ENCODE measurements at regions not wholly inside any gene's neighbourhood (a gene's known extent, or its start where the extent isn't known, plus 50 kb on each side); places are given as distances from the start of the nearest gene placed in this dataset.

DNA sequence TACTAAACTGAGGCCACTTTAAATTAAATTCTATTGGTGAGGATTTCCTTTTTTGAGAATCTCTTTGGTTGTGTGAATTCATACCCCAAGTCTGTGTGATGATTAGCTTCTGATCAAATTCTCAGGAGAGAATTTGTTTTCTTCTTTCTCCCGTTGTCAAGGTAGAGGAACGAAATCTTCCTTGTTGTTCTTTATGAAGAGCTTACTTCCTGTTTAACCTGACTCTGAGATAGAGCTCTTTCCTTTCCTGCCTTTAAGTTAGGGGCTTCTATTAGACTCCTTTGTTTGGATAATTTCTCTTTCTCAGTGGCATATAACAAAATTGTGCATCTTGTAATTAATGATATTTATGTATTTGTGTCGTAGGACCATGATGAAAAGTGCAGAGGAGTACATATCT is 572.1 kb downstream of the REEP3 start:
- Histone ChIP-seq H2AFZ (ENCODE audit: low read length) (no peak overlapping the region), H3K79me2 (ENCODE audit: insufficient read depth, low read length) (no peaks in the 10 kb centered on the region), H3K27ac (ENCODE audit: extremely low read length, insufficient read depth, low read length) (no peak overlapping the region), H3K4me2 (ENCODE audit: low read depth, low read length) (no peak overlapping the region), H3K9me3 (ENCODE audit: low read length) (no peaks in the 10 kb centered on the region), H3K9ac (ENCODE audit: insufficient read depth, low read depth, low read length) (no peak overlapping the region), H3K27me3 (ENCODE audit: control insufficient read depth in 1 of 2, insufficient read depth in 2 of 2, low read length in 2 of 2) (no peaks in the 10 kb centered on the region), H3K4me3 (replicated peaks in 1 of 3; ENCODE audit: insufficient read depth in 1 of 3, low read depth in 2 of 3, low read length in 3 of 3) (no peak overlapping the region), H3K36me3 (replicated peaks in 1 of 2; ENCODE audit: control insufficient read depth in 1 of 2, insufficient read depth in 2 of 2, low read length in 2 of 2) (no peaks in the 10 kb centered on the region), H3K4me1 (ENCODE audit: insufficient read depth, low read length) (no peaks in the 10 kb centered on the region), H4K20me1 (ENCODE audit: insufficient read depth, low read length) (no peaks in the 10 kb centered on the region)
- ChIA-PET POLR2A (no interaction called here), CTCF (ENCODE audit: low intra/inter-chr PET ratio, low total read pairs) (no interaction called here)
- ATAC-seq (no peak), FAIRE-seq (no peak), DNase-seq (ENCODE audit: low spot score) (no peak)
- no peak for TF ChIP-seq FOXP1 (IDR thresholded peaks at IDR 0.05)
- no peak for TF ChIP-seq FOXP1 (CRISPR knock-in tag; IDR thresholded peaks at IDR 0.05)
- TF ChIP-seq, protein P1, sequence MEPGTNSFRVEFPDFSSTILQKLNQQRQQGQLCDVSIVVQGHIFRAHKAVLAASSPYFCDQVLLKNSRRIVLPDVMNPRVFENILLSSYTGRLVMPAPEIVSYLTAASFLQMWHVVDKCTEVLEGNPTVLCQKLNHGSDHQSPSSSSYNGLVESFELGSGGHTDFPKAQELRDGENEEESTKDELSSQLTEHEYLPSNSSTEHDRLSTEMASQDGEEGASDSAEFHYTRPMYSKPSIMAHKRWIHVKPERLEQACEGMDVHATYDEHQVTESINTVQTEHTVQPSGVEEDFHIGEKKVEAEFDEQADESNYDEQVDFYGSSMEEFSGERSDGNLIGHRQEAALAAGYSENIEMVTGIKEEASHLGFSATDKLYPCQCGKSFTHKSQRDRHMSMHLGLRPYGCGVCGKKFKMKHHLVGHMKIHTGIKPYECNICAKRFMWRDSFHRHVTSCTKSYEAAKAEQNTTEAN (CRISPR knock-in tag; conservative IDR thresholded peaks at IDR 0.05) = no peak
- TF ChIP-seq XBP1 (CRISPR knock-in tag; IDR thresholded peaks at IDR 0.05) = no peak
- TF ChIP-seq ZSCAN12 (CRISPR knock-in tag; IDR thresholded peaks at IDR 0.05) = no peak
- TF ChIP-seq MTA1 (CRISPR knock-in tag; IDR thresholded peaks at IDR 0.05; ENCODE audit: borderline replicate concordance) = no peak
- TF ChIP-seq TP53 (CRISPR knock-in tag; conservative IDR thresholded peaks at IDR 0.05) = no peak
- WGBS (ENCODE audit: low lambda C conversion rate) = 1% methylated on average over 3 of the region's 3 CpGs
- in situ Hi-C loops (cut with HindIII; ENCODE audit: extremely low pct_ligation_motif_present, low pct_unique_long_range_greater_than_20kb) (no loop called here), intact Hi-C loops (cut with micrococcal nuclease; ENCODE audit: unreplicated experiment) (no loop called here)
- BruUV-seq (replicated peaks) = no TSS peak

DNA sequence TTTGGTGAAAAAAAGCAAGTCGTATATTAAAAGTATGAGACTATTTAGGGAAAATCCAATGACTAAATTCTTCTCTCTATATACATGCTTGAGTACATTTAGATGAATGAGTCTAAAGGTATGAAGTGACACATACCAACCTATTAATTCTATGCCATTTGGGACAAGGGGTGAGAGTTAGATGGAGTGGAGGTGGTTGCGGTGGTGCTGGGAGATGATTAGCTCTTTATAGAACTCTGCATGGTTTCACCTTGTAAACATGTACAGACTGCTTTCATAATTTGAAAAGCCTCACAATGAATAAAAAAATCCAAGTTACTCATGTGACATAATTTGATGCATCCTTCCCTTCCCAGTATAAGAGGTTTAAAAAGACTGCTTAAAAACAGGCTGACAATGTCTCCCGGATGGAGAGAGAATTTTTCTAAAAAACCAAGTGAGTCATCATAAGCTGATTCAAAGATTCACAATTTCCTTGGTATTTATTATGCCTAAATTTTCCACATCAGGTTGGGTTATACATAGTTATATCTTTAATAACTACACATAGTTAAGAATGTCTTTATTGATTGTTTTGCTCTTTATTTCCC is 572.8 kb downstream of the REEP3 start:
- H2AFZ ChIP-seq (ENCODE audit: low read length) = no peak overlapping the region
- H3K27ac ChIP-seq (ENCODE audit: extremely low read length, insufficient read depth, low read length) = no peak overlapping the region
- in situ Hi-C loops (cut with HindIII; ENCODE audit: extremely low pct_ligation_motif_present, low pct_unique_long_range_greater_than_20kb) (no loop called here), intact Hi-C loops (cut with micrococcal nuclease; ENCODE audit: unreplicated experiment) (no loop called here)
- 28% methylated on average over 3 of the region's 3 CpGs for WGBS (ENCODE audit: low lambda C conversion rate)
- no peaks in the 10 kb centered on the region for H4K20me1 ChIP-seq (ENCODE audit: insufficient read depth, low read length)
- H3K79me2 ChIP-seq (ENCODE audit: insufficient read depth, low read length) = no peaks in the 10 kb centered on the region
- H3K4me3 ChIP-seq (replicated peaks in 1 of 3; ENCODE audit: insufficient read depth in 1 of 3, low read depth in 2 of 3, low read length in 3 of 3) = no peak overlapping the region
- FAIRE-seq (no peak), DNase-seq (ENCODE audit: low spot score) (no peak), ATAC-seq (no peak)
- ChIA-PET CTCF (ENCODE audit: low intra/inter-chr PET ratio, low total read pairs) (no interaction called here), POLR2A (no interaction called here)
- no peaks in the 10 kb centered on the region for H3K36me3 ChIP-seq (replicated peaks in 1 of 2; ENCODE audit: control insufficient read depth in 1 of 2, insufficient read depth in 2 of 2, low read length in 2 of 2)
- no peak overlapping the region for H3K4me2 ChIP-seq (ENCODE audit: low read depth, low read length)
- no peaks in the 10 kb centered on the region for H3K27me3 ChIP-seq (ENCODE audit: control insufficient read depth in 1 of 2, insufficient read depth in 2 of 2, low read length in 2 of 2)
- BruUV-seq (replicated peaks) = no TSS peak
- H3K9ac ChIP-seq (ENCODE audit: insufficient read depth, low read depth, low read length) = no peak overlapping the region
- H3K9me3 ChIP-seq (ENCODE audit: low read length) = no peaks in the 10 kb centered on the region
- H3K4me1 ChIP-seq (ENCODE audit: insufficient read depth, low read length) = no peaks in the 10 kb centered on the region
- no peak for TF ChIP-seq ESRRA (CRISPR knock-in tag; IDR thresholded peaks at IDR 0.05; ENCODE audit: low read depth)
- TF ChIP-seq ZNF850 (CRISPR knock-in tag; conservative IDR thresholded peaks at IDR 0.05) = no peak
- no peak for TF ChIP-seq ZNF180 (CRISPR knock-in tag; IDR thresholded peaks at IDR 0.05; ENCODE audit: borderline replicate concordance, low read depth)
- TF ChIP-seq ZNF451 (CRISPR knock-in tag; IDR thresholded peaks at IDR 0.05) = no peak
- TF ChIP-seq, protein P2, sequence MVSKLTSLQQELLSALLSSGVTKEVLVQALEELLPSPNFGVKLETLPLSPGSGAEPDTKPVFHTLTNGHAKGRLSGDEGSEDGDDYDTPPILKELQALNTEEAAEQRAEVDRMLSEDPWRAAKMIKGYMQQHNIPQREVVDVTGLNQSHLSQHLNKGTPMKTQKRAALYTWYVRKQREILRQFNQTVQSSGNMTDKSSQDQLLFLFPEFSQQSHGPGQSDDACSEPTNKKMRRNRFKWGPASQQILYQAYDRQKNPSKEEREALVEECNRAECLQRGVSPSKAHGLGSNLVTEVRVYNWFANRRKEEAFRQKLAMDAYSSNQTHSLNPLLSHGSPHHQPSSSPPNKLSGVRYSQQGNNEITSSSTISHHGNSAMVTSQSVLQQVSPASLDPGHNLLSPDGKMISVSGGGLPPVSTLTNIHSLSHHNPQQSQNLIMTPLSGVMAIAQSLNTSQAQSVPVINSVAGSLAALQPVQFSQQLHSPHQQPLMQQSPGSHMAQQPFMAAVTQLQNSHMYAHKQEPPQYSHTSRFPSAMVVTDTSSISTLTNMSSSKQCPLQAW (CRISPR knock-in tag; IDR thresholded peaks at IDR 0.05) = no peak
- TF ChIP-seq, protein P3, sequence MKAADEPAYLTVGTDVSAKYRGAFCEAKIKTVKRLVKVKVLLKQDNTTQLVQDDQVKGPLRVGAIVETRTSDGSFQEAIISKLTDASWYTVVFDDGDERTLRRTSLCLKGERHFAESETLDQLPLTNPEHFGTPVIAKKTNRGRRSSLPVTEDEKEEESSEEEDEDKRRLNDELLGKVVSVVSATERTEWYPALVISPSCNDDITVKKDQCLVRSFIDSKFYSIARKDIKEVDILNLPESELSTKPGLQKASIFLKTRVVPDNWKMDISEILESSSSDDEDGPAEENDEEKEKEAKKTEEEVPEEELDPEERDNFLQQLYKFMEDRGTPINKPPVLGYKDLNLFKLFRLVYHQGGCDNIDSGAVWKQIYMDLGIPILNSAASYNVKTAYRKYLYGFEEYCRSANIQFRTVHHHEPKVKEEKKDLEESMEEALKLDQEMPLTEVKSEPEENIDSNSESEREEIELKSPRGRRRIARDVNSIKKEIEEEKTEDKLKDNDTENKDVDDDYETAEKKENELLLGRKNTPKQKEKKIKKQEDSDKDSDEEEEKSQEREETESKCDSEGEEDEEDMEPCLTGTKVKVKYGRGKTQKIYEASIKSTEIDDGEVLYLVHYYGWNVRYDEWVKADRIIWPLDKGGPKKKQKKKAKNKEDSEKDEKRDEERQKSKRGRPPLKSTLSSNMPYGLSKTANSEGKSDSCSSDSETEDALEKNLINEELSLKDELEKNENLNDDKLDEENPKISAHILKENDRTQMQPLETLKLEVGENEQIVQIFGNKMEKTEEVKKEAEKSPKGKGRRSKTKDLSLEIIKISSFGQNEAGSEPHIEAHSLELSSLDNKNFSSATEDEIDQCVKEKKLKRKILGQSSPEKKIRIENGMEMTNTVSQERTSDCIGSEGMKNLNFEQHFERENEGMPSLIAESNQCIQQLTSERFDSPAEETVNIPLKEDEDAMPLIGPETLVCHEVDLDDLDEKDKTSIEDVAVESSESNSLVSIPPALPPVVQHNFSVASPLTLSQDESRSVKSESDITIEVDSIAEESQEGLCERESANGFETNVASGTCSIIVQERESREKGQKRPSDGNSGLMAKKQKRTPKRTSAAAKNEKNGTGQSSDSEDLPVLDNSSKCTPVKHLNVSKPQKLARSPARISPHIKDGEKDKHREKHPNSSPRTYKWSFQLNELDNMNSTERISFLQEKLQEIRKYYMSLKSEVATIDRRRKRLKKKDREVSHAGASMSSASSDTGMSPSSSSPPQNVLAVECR (CRISPR knock-in tag; IDR thresholded peaks at IDR 0.05; ENCODE audit: borderline replicate concordance) = no peak

All from HepG2 (cell line).